ENCODE measurements at regions not wholly inside any gene's neighbourhood (a gene's known extent, or its start where the extent isn't known, plus 50 kb on each side); places are given as distances from the start of the nearest gene placed in this dataset.
A peak's percentile ranks its signal among the peaks of the same experiment; 100 is the strongest.

- Histone ChIP-seq H3K4me3 (no peak overlapping the region), H3K36me3 (no peaks in the 10 kb centered on the region), H3K9me3 (no peaks in the 10 kb centered on the region), H3K27ac (peak overlapping the region; percentile 58 to 91), H3K4me1 (peaks cover 14 to 20% of the 10 kb centered on the region in 2 donors), H3K27me3 (no peaks in the 10 kb centered on the region)
- intact Hi-C loops (cut with DNase I; ENCODE audit: low total_unique reads), result no loop called here
- no peak for DNase-seq
- TF ChIP-seq POLR2A (IDR thresholded peaks at IDR 0.05), result no peak
- TF ChIP-seq CTCF (IDR thresholded peaks at IDR 0.05), result no peak
Measured at GRCh38 chr7:130886438-130887135, 152.6 kb upstream of the KLF14 start.

- Histone ChIP-seq H3K9me3 (no peaks in the 10 kb centered on the region), H3K27me3 (no peaks in the 10 kb centered on the region), H3K27ac (peak overlapping the region; percentile 58 to 91), H3K4me3 (no peak overlapping the region), H3K36me3 (no peaks in the 10 kb centered on the region), H3K4me1 (peaks cover 14 to 20% of the 10 kb centered on the region in 2 donors)
- intact Hi-C loops (cut with DNase I; ENCODE audit: low total_unique reads), result no loop called here
- TF ChIP-seq POLR2A (IDR thresholded peaks at IDR 0.05) (no peak), CTCF (IDR thresholded peaks at IDR 0.05) (no peak)
- no peak for DNase-seq
Measured at GRCh38 chr7:130887182-130887956, 153.4 kb upstream of the KLF14 start.

GRCh38 chr7:130887957-130888371, 154.0 kb upstream of the KLF14 start:
- DNase-seq, result no peak
- no peak overlapping the region for H3K4me3 ChIP-seq
- H3K27me3 ChIP-seq, result no peaks in the 10 kb centered on the region
- intact Hi-C loops (cut with DNase I; ENCODE audit: low total_unique reads), result no loop called here
- no peaks in the 10 kb centered on the region for H3K9me3 ChIP-seq
- no peaks in the 10 kb centered on the region for H3K36me3 ChIP-seq
- peak overlapping the region; percentile 58 to 91 for H3K27ac ChIP-seq
- no peak for TF ChIP-seq CTCF (IDR thresholded peaks at IDR 0.05)
- no peak for TF ChIP-seq POLR2A (IDR thresholded peaks at IDR 0.05)
- peaks cover 14 to 20% of the 10 kb centered on the region in 2 donors for H3K4me1 ChIP-seq

- no peak for DNase-seq
- intact Hi-C loops (cut with DNase I; ENCODE audit: low total_unique reads), result no loop called here
- Histone ChIP-seq H3K27me3 (no peaks in the 10 kb centered on the region), H3K36me3 (no peaks in the 10 kb centered on the region), H3K9me3 (no peaks in the 10 kb centered on the region), H3K4me1 (peaks cover 14 to 20% of the 10 kb centered on the region in 2 donors), H3K4me3 (no peak overlapping the region), H3K27ac (peak overlapping the region; percentile 58 to 91)
- TF ChIP-seq CTCF (IDR thresholded peaks at IDR 0.05) (no peak), POLR2A (IDR thresholded peaks at IDR 0.05) (no peak)
Measured at GRCh38 chr7:130888468-130888867, 154.5 kb upstream of the KLF14 start.
